Activated T-helper 1 cell treated with anti-CD3 and anti-CD28 coated beads, Interleukin-12 subunit alpha, Interleukin-12 subunit beta, Interleukin-2, Interleukin-4 antibody, amounts not matched to agents 30 ng/mL and 10 ng/mL and 1 ng/mL, durations not matched to agents 14 hours and 24 hours and 36 hours (primary cell): ENCODE measurements at regions not wholly inside any gene's neighbourhood (a gene's known extent, or its start where the extent isn't known, plus 50 kb on each side); places are given as distances from the start of the nearest gene placed in this dataset.
"Not testable (repeated sequence)": the region's sequence is repeated elsewhere in the genome, so short reads cannot be mapped to it uniquely, and the experiment has no call there.

ENCODE experiments used
- DNase-seq: peaks from one replicate; pipeline ENCODE4 v3.0.0; 2021; ENCODE audit warnings: low spot score
- H3K27ac Mint-ChIP-seq: one replicate; pipeline ENCODE4 v1.8.0; 2021; ENCODE audit warnings: mild to moderate bottlenecking, mixed read lengths
- H3K27me3 Mint-ChIP-seq: one replicate; pipeline ENCODE4 v1.8.0; 2022; ENCODE audit warnings: mild to moderate bottlenecking, moderate library complexity, mixed read lengths; ENCODE audit not compliant: insufficient read depth
- H3K36me3 Mint-ChIP-seq: one replicate; pipeline ENCODE4 v1.8.0; 2021; ENCODE audit warnings: low read depth, mixed read lengths
- H3K4me1 Mint-ChIP-seq: one replicate; pipeline ENCODE4 v1.8.0; 2021; ENCODE audit warnings: low read depth, mixed read lengths
- H3K4me3 Mint-ChIP-seq: one replicate; pipeline ENCODE4 v1.8.0; 2021; ENCODE audit warnings: mild to moderate bottlenecking, moderate library complexity, mixed read lengths
- H3K9me3 Mint-ChIP-seq: one replicate; pipeline ENCODE4 v1.8.0; 2021; ENCODE audit warnings: mixed read lengths
- intact Hi-C: fragments of 100-400 bp; cut with micrococcal nuclease; formaldehyde crosslinking; loops from one replicate; pipeline ENCODE4 v1.15.1; 2024

- DNase-seq, H3K27ac Mint-ChIP-seq, H3K4me1 Mint-ChIP-seq, H3K27me3 Mint-ChIP-seq, H3K36me3 Mint-ChIP-seq, H3K4me3 Mint-ChIP-seq, intact Hi-C loops: not testable (repeated sequence)
- peaks cover 12% of the 10 kb centered on the region for H3K9me3 Mint-ChIP-seq
These were observed 204.5 kb downstream of the C12orf75 start for GRCh38 chr12:105535033-105535432.

GRCh38 chr12:105538880-105539279 is 208.4 kb downstream of the C12orf75 start:
- H3K9me3 Mint-ChIP-seq, result peaks cover 11% of the 10 kb centered on the region
- no peak overlapping the region for H3K4me3 Mint-ChIP-seq
- H3K27ac Mint-ChIP-seq, result no peak overlapping the region
- H3K4me1 Mint-ChIP-seq, result no peaks in the 10 kb centered on the region
- H3K36me3 Mint-ChIP-seq, result no peaks in the 10 kb centered on the region
- H3K27me3 Mint-ChIP-seq, result peaks cover 4% of the 10 kb centered on the region
- no peak for DNase-seq
- intact Hi-C loops, result no loop called here

GRCh38 chr12:105539735-105540134 is 209.2 kb downstream of the C12orf75 start:
- intact Hi-C loops, result no loop called here
- no peak overlapping the region for H3K4me3 Mint-ChIP-seq

GRCh38 chr12:105547786-105548185 is 217.3 kb downstream of the C12orf75 start:
- Mint-ChIP-seq H3K36me3 (no peaks in the 10 kb centered on the region), H3K4me1 (no peaks in the 10 kb centered on the region), H3K9me3 (no peaks in the 10 kb centered on the region), H3K4me3 (no peak overlapping the region), H3K27ac (no peak overlapping the region), H3K27me3 (peaks cover 2% of the 10 kb centered on the region)
- DNase-seq, result no peak
- intact Hi-C loops, result no loop called here

More at GRCh38 chr12:105539735-105540134, 209.2 kb downstream of the C12orf75 start:
- peaks cover 4% of the 10 kb centered on the region for H3K9me3 Mint-ChIP-seq
- DNase-seq, result no peak
- no peaks in the 10 kb centered on the region for H3K36me3 Mint-ChIP-seq
- H3K27me3 Mint-ChIP-seq, result peaks cover 1% of the 10 kb centered on the region
- H3K27ac Mint-ChIP-seq, result no peak overlapping the region
- no peaks in the 10 kb centered on the region for H3K4me1 Mint-ChIP-seq

GRCh38 chr12:105548626-105549025 is 218.1 kb downstream of the C12orf75 start:
- no peak for DNase-seq
- Mint-ChIP-seq H3K27me3 (peaks cover 2% of the 10 kb centered on the region), H3K27ac (no peak overlapping the region), H3K36me3 (no peaks in the 10 kb centered on the region), H3K9me3 (no peaks in the 10 kb centered on the region), H3K4me1 (no peaks in the 10 kb centered on the region), H3K4me3 (no peak overlapping the region)
- intact Hi-C loops, result no loop called here

- no peak overlapping the region for H3K27ac Mint-ChIP-seq
These were observed 221.6 kb downstream of the C12orf75 start for GRCh38 chr12:105552056-105552455.

GRCh38 chr12:105554223-105554678 is 223.8 kb downstream of the C12orf75 start:
- DNase-seq, result no peak
- intact Hi-C loops, result no loop called here
- Mint-ChIP-seq H3K4me3 (no peak overlapping the region), H3K9me3 (no peaks in the 10 kb centered on the region), H3K27ac (no peak overlapping the region), H3K27me3 (peaks cover 2% of the 10 kb centered on the region), H3K4me1 (no peaks in the 10 kb centered on the region), H3K36me3 (no peaks in the 10 kb centered on the region)

More at GRCh38 chr12:105552056-105552455, 221.6 kb downstream of the C12orf75 start:
- intact Hi-C loops, result no loop called here
- peaks cover 2% of the 10 kb centered on the region for H3K27me3 Mint-ChIP-seq
- no peak for DNase-seq
- H3K9me3 Mint-ChIP-seq, result no peaks in the 10 kb centered on the region
- H3K36me3 Mint-ChIP-seq, result no peaks in the 10 kb centered on the region
- H3K4me3 Mint-ChIP-seq, result no peak overlapping the region
- no peaks in the 10 kb centered on the region for H3K4me1 Mint-ChIP-seq

- Mint-ChIP-seq H3K4me3 (no peak overlapping the region), H3K9me3 (no peaks in the 10 kb centered on the region), H3K27me3 (peaks cover 2% of the 10 kb centered on the region), H3K36me3 (no peaks in the 10 kb centered on the region), H3K27ac (no peak overlapping the region), H3K4me1 (no peaks in the 10 kb centered on the region)
- DNase-seq, result no peak
- intact Hi-C loops, result no loop called here
These were observed 224.4 kb downstream of the C12orf75 start for GRCh38 chr12:105554856-105555255.

GRCh38 chr12:105555556-105556295 is 225.2 kb downstream of the C12orf75 start:
- H3K27ac Mint-ChIP-seq, result no peak overlapping the region
- H3K4me3 Mint-ChIP-seq, result no peak overlapping the region
- no peak for DNase-seq
- H3K9me3 Mint-ChIP-seq, result no peaks in the 10 kb centered on the region
- intact Hi-C loops, result no loop called here
- no peaks in the 10 kb centered on the region for H3K4me1 Mint-ChIP-seq
- H3K27me3 Mint-ChIP-seq, result peaks cover 2% of the 10 kb centered on the region
- no peaks in the 10 kb centered on the region for H3K36me3 Mint-ChIP-seq

GRCh38 chr12:105559310-105559709 is 228.8 kb downstream of the C12orf75 start:
- no peak overlapping the region for H3K4me3 Mint-ChIP-seq
- no peaks in the 10 kb centered on the region for H3K27me3 Mint-ChIP-seq
- intact Hi-C loops, result no loop called here
- H3K4me1 Mint-ChIP-seq, result no peaks in the 10 kb centered on the region
- no peaks in the 10 kb centered on the region for H3K9me3 Mint-ChIP-seq
- no peak for DNase-seq
- H3K27ac Mint-ChIP-seq, result no peak overlapping the region
- no peaks in the 10 kb centered on the region for H3K36me3 Mint-ChIP-seq

GRCh38 chr12:105561546-105562198 is 231.2 kb downstream of the C12orf75 start:
- H3K4me3 Mint-ChIP-seq, result no peak overlapping the region
- no peaks in the 10 kb centered on the region for H3K27me3 Mint-ChIP-seq
- intact Hi-C loops, result no loop called here
- no peak overlapping the region for H3K27ac Mint-ChIP-seq
- H3K4me1 Mint-ChIP-seq, result no peaks in the 10 kb centered on the region
- no peaks in the 10 kb centered on the region for H3K9me3 Mint-ChIP-seq
- H3K36me3 Mint-ChIP-seq, result no peaks in the 10 kb centered on the region
- no peak for DNase-seq

- no peak for DNase-seq
- Mint-ChIP-seq H3K9me3 (no peaks in the 10 kb centered on the region), H3K27ac (no peak overlapping the region), H3K36me3 (no peaks in the 10 kb centered on the region), H3K4me3 (no peak overlapping the region), H3K4me1 (no peaks in the 10 kb centered on the region), H3K27me3 (no peaks in the 10 kb centered on the region)
- intact Hi-C loops, result no loop called here
These were observed 231.9 kb downstream of the C12orf75 start for GRCh38 chr12:105562199-105562971.

- no peaks in the 10 kb centered on the region for H3K27me3 Mint-ChIP-seq
- DNase-seq, result no peak
- H3K27ac Mint-ChIP-seq, result no peak overlapping the region
- H3K4me3 Mint-ChIP-seq, result no peak overlapping the region
- intact Hi-C loops, result no loop called here
- H3K4me1 Mint-ChIP-seq, result peaks cover 9% of the 10 kb centered on the region
- no peaks in the 10 kb centered on the region for H3K36me3 Mint-ChIP-seq
- H3K9me3 Mint-ChIP-seq, result no peaks in the 10 kb centered on the region
These were observed 236.6 kb downstream of the C12orf75 start for GRCh38 chr12:105567061-105567460.
